ENCODE measurements at regions not wholly inside any gene's neighbourhood (a gene's known extent, or its start where the extent isn't known, plus 50 kb on each side); places are given as distances from the start of the nearest gene placed in this dataset.

- Mint-ChIP-seq H3K4me3 (no peak overlapping the region), H3K9me3 (no peaks in the 10 kb centered on the region)
- no peak overlapping the region for H3K9ac ChIP-seq
Measured at GRCh38 chr14:37932481-37932880, 275.2 kb upstream of the SSTR1 start.

GRCh38 chr14:37936971-37937370 is 270.7 kb upstream of the SSTR1 start:
- no peak overlapping the region for H3K4me2 ChIP-seq
- H3K79me2 ChIP-seq (ENCODE audit: low read depth), result no peaks in the 10 kb centered on the region
- H4K20me1 ChIP-seq (ENCODE audit: low read depth), result no peaks in the 10 kb centered on the region
- Mint-ChIP-seq H3K36me3 (no peaks in the 10 kb centered on the region), H3K27me3 (ENCODE audit: insufficient read depth, low read depth) (peaks cover 3% of the 10 kb centered on the region), H3K4me1 (no peaks in the 10 kb centered on the region), H3K4me3 (no peak overlapping the region), H3K27ac (no peak overlapping the region), H3K9me3 (no peaks in the 10 kb centered on the region)
- H2AFZ ChIP-seq (replicated peaks), result no peak overlapping the region
- no peak overlapping the region for H3K9ac ChIP-seq
- no peaks in the 10 kb centered on the region for H3K4me1 ChIP-seq
- no peaks in the 10 kb centered on the region for H3K27me3 ChIP-seq
- H3K4me3 ChIP-seq, result no peak overlapping the region
- no peak overlapping the region for H3K27ac ChIP-seq
- H3K36me3 ChIP-seq, result no peaks in the 10 kb centered on the region
- H3K9me3 ChIP-seq (ENCODE audit: low read depth), result no peaks in the 10 kb centered on the region
- no peak for DNase-seq (ENCODE audit: low spot score)
- no peaks in the 10 kb centered on the region for H3F3A ChIP-seq (ENCODE audit: low read depth)
- TF ChIP-seq EZH2 (IDR thresholded peaks at IDR 0.05), result no peak
- TF ChIP-seq EZH2phosphoT487 (IDR thresholded peaks at IDR 0.05), result no peak
- TF ChIP-seq CTCF (IDR thresholded peaks at IDR 0.05), result no peak

More at GRCh38 chr14:37932481-37932880, 275.2 kb upstream of the SSTR1 start:
- no peaks in the 10 kb centered on the region for H3K4me1 Mint-ChIP-seq
- Histone ChIP-seq H2AFZ (replicated peaks) (no peak overlapping the region), H3K4me1 (no peaks in the 10 kb centered on the region), H3K27me3 (no peaks in the 10 kb centered on the region), H3K36me3 (no peaks in the 10 kb centered on the region), H3K4me3 (no peak overlapping the region), H3K27ac (no peak overlapping the region), H3K9me3 (ENCODE audit: low read depth) (no peaks in the 10 kb centered on the region), H3K4me2 (no peak overlapping the region), H3F3A (ENCODE audit: low read depth) (no peaks in the 10 kb centered on the region), H4K20me1 (ENCODE audit: low read depth) (no peaks in the 10 kb centered on the region), H3K79me2 (ENCODE audit: low read depth) (no peaks in the 10 kb centered on the region)
- no peaks in the 10 kb centered on the region for H3K36me3 Mint-ChIP-seq
- no peak overlapping the region for H3K27ac Mint-ChIP-seq
- no peak for DNase-seq (ENCODE audit: low spot score)
- TF ChIP-seq EZH2phosphoT487 (IDR thresholded peaks at IDR 0.05) (no peak), EZH2 (IDR thresholded peaks at IDR 0.05) (no peak), CTCF (IDR thresholded peaks at IDR 0.05) (no peak)
- H3K27me3 Mint-ChIP-seq (ENCODE audit: insufficient read depth, low read depth), result peaks cover 3% of the 10 kb centered on the region

- no peak overlapping the region for H3K4me2 ChIP-seq
- no peaks in the 10 kb centered on the region for H3K4me1 ChIP-seq
- TF ChIP-seq EZH2 (IDR thresholded peaks at IDR 0.05) (no peak), CTCF (IDR thresholded peaks at IDR 0.05) (no peak), EZH2phosphoT487 (IDR thresholded peaks at IDR 0.05) (no peak)
- Mint-ChIP-seq H3K4me3 (no peak overlapping the region), H3K27me3 (ENCODE audit: insufficient read depth, low read depth) (peaks cover 2% of the 10 kb centered on the region), H3K36me3 (no peaks in the 10 kb centered on the region), H3K9me3 (peaks cover 4% of the 10 kb centered on the region), H3K27ac (no peak overlapping the region), H3K4me1 (no peaks in the 10 kb centered on the region)
- H3K27ac ChIP-seq, result no peak overlapping the region
- no peaks in the 10 kb centered on the region for H3K79me2 ChIP-seq (ENCODE audit: low read depth)
- H4K20me1 ChIP-seq (ENCODE audit: low read depth), result no peaks in the 10 kb centered on the region
- H3K4me3 ChIP-seq, result no peak overlapping the region
- no peaks in the 10 kb centered on the region for H3K9me3 ChIP-seq (ENCODE audit: low read depth)
- DNase-seq (ENCODE audit: low spot score), result no peak
- H3K9ac ChIP-seq, result no peak overlapping the region
- no peaks in the 10 kb centered on the region for H3K27me3 ChIP-seq
- no peaks in the 10 kb centered on the region for H3K36me3 ChIP-seq
- H3F3A ChIP-seq (ENCODE audit: low read depth), result no peaks in the 10 kb centered on the region
- no peak overlapping the region for H2AFZ ChIP-seq (replicated peaks)
Measured at GRCh38 chr14:37939442-37940028, 268.2 kb upstream of the SSTR1 start.
